Endothelial cell of umbilical vein (primary cell): ENCODE measurements at regions not wholly inside any gene's neighbourhood (a gene's known extent, or its start where the extent isn't known, plus 50 kb on each side); places are given as distances from the start of the nearest gene placed in this dataset.

Experiments used
- BruUV-seq: library from RNA; stranded (reverse); fragments of 400-500 nt; replicated peaks from 2 replicates; lab custom pipeline; 2021; lab: Mats Ljungman, UMichigan
- CTCF ChIA-PET: fragments of 300-600, 350-600 bp; sonication (Branson Sonifier 250); formaldehyde crosslinking; loops from one replicate; lab custom pipeline; 2021; ENCODE audit warnings: antibody characterized with exemption, inconsistent platforms; lab: Charles Lee
- POLR2A ChIA-PET: fragments of 300-600, 350-600 bp; sonication (Branson Sonifier 250); formaldehyde crosslinking; loops from one replicate; lab custom pipeline; 2021; ENCODE audit warnings: antibody characterized with exemption, inconsistent platforms; lab: Charles Lee
- DNase-seq: peaks from one replicate; pipeline ENCODE4 v3.0.0-alpha.2; 2011; ENCODE audit warnings: low read depth, low spot score
- FAIRE-seq: peaks from 2 replicates; lab custom pipeline; 2011; peaks lifted over from hg19 to GRCh38; lab: Jason Lieb, UNC
- H2AFZ ChIP-seq: 2 replicates; pipeline ENCODE4 v1.6.0; 2012; ENCODE audit warnings: low read depth, low read length, control low read depth, inconsistent platforms
- H3K27ac ChIP-seq: 2 replicates; pipeline ENCODE4 v1.5.1; 2011; ENCODE audit warnings: low read depth, mild to moderate bottlenecking, control low read depth, low read length, moderate library complexity; ENCODE audit not compliant: insufficient read depth
- H3K27me3 ChIP-seq, 2 experiments: 2 replicates each; pipeline versions ENCODE4 v1.6.0 to v1.6.1; 2011; ENCODE audit warnings: low read length in 2 of 2, mixed read lengths in 1 of 2; ENCODE audit not compliant: control insufficient read depth in 2 of 2, insufficient read depth in 2 of 2
- H3K36me3 ChIP-seq, 2 experiments: 2 replicates in 1 of 2; 3 replicates in 1 of 2; pipeline ENCODE4 v1.5.1; 2011; ENCODE audit warnings: low read length in 2 of 2, mild to moderate bottlenecking in 1 of 2, moderate library complexity in 1 of 2; ENCODE audit not compliant: control insufficient read depth in 2 of 2, insufficient read depth in 2 of 2; ENCODE audit errors: extremely low read depth in 1 of 2
- H3K4me1 ChIP-seq: 3 replicates; pipeline ENCODE4 v1.5.1; 2011; ENCODE audit warnings: mild to moderate bottlenecking, low read length; ENCODE audit not compliant: control insufficient read depth, insufficient read depth; ENCODE audit errors: extremely low read depth
- H3K4me2 ChIP-seq: 2 replicates; pipeline ENCODE4 v1.6.1; 2011; ENCODE audit warnings: low read length, control low read depth, mixed read lengths; ENCODE audit not compliant: insufficient read depth
- H3K4me3 ChIP-seq, 3 experiments: fragments of 200-600 bp in 1 of 3; sonication (generic), shearing (Covaris generic) in 1 of 3; replicated peaks in 1 of 3; 2 replicates each; pipeline ENCODE4 v1.5.1; 2011 to 2016; ENCODE audit warnings: control low read depth in 3 of 3, low read length in 3 of 3, mild to moderate bottlenecking in 2 of 3, inconsistent platforms in 1 of 3, low read depth in 1 of 3, moderate library complexity in 1 of 3; ENCODE audit not compliant: insufficient read depth in 1 of 3
- H3K79me2 ChIP-seq: 2 replicates; pipeline ENCODE4 v1.6.0; 2012; ENCODE audit warnings: low read length, inconsistent platforms; ENCODE audit not compliant: control insufficient read depth, insufficient read depth
- H3K9ac ChIP-seq: replicated peaks from 2 replicates; pipeline ENCODE3; 2011; ENCODE audit warnings: low read length, control low read depth; ENCODE audit not compliant: insufficient read depth; ENCODE audit errors: extremely low read depth
- H3K9me1 ChIP-seq: replicated peaks from 3 replicates; pipeline ENCODE4 v1.6.0; 2011; ENCODE audit warnings: mild to moderate bottlenecking, low read length; ENCODE audit not compliant: control insufficient read depth, insufficient read depth; ENCODE audit errors: extremely low read depth
- H3K9me3 ChIP-seq: replicated peaks from 2 replicates; pipeline ENCODE4 v1.5.1; 2012; ENCODE audit warnings: low read length, inconsistent platforms; ENCODE audit not compliant: control insufficient read depth, insufficient read depth
- H4K20me1 ChIP-seq: replicated peaks from 2 replicates; pipeline ENCODE3; 2011; ENCODE audit warnings: mild to moderate bottlenecking, low read length; ENCODE audit not compliant: control insufficient read depth, insufficient read depth; ENCODE audit errors: extremely low read depth
- EZH2 ChIP-seq: IDR thresholded peaks from 2 replicates; pipeline ENCODE4 v1.6.1; 2012; ENCODE audit warnings: borderline replicate concordance, low read depth, mild to moderate bottlenecking, moderate library complexity, low read length, inconsistent platforms; ENCODE audit not compliant: severe bottlenecking
- FOS ChIP-seq: IDR thresholded peaks from 2 replicates; pipeline ENCODE4 v1.6.1; 2011; ENCODE audit warnings: mild to moderate bottlenecking, low read length, moderate library complexity, borderline replicate concordance; ENCODE audit not compliant: insufficient read depth
- GATA2 ChIP-seq: IDR thresholded peaks from 2 replicates; pipeline ENCODE4 v1.7.0; 2011; ENCODE audit warnings: low read depth, mild to moderate bottlenecking, moderate library complexity, mixed read lengths, low read length; ENCODE audit not compliant: insufficient read length, insufficient read depth
- JUN ChIP-seq: IDR thresholded peaks from 2 replicates; pipeline ENCODE4 v1.6.1; 2011; ENCODE audit warnings: borderline replicate concordance, low read depth; ENCODE audit not compliant: insufficient read length, insufficient read depth
- MYC ChIP-seq: IDR thresholded peaks from one replicate; pipeline ENCODE4 v1.6.1; 2011; ENCODE audit warnings: mild to moderate bottlenecking, low read depth, low read length
- POLR2A ChIP-seq: IDR thresholded peaks from 2 replicates; pipeline ENCODE4 v1.6.1; 2012; ENCODE audit warnings: low read depth, mild to moderate bottlenecking, control low read depth, low read length
- POLR2AphosphoS5 ChIP-seq: IDR thresholded peaks from 2 replicates; pipeline ENCODE4 v1.6.1; 2012; ENCODE audit warnings: low read depth, mild to moderate bottlenecking, control low read depth, low read length, moderate library complexity; ENCODE audit not compliant: insufficient read depth
- dilution Hi-C: fragments of 300-500 bp; cut with MboI; formaldehyde crosslinking; loops from one replicate; pipeline ENCODE4 v1.15.0; 2019; ENCODE audit warnings: low sequenced_read_pairs; ENCODE audit not compliant: extremely low pct_ligation_motif_present
- intact Hi-C: fragments of 100-400 bp; cut with micrococcal nuclease; formaldehyde crosslinking; loops from one replicate; pipeline ENCODE4 v1.10.0; 2022
- TF ChIP-seq, protein P1 (sequence below), 2 donors: IDR thresholded peaks; 1 replicate in 1 of 2; 2 replicates in 1 of 2; pipeline ENCODE4 v1.5.1; 2011; ENCODE audit warnings: low read length in 2 of 2, mild to moderate bottlenecking in 2 of 2, moderate library complexity in 2 of 2, control low read depth in 1 of 2, inconsistent platforms in 1 of 2, low read depth in 1 of 2; ENCODE audit not compliant: insufficient read depth in 1 of 2; ENCODE audit errors: extremely low read depth in 1 of 2
- TF ChIP-seq, protein P2 (sequence below): IDR thresholded peaks from 2 replicates; pipeline ENCODE4 v1.6.1; 2011; ENCODE audit not compliant: insufficient read depth, insufficient read length

DNA sequence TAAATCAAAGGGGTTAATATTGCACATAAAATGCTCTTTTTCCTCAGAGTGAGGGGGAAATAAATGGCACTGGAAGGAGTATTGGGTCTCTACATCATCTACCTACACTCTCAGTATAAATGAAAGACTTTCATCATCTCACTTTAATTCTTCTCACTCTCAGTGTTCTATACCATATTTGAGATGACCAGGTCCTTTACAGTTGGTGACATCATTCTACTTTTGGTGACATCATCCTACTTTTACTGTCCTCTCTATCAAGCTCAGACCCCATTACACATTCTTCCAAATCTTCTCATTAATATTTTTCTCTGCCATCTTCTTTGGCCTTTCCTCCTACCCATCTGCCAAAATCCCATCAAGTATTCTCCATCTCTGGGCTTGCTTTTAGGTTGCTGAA is 74.6 kb upstream of the TMEM106B start:
- no peak overlapping the region for H3K27ac ChIP-seq
- dilution Hi-C loops = no loop called here
- no peaks in the 10 kb centered on the region for H3K36me3 ChIP-seq
- ChIA-PET CTCF (interaction anchor here (0.6 to 1.1 kb wide), 2 partner anchors 11 to 113 kb away, joined by 3 read pairs; no protein-coding TSS in a partner anchor), POLR2A (no interaction called here)
- no peak for FAIRE-seq
- no peak overlapping the region for H3K4me3 ChIP-seq
- no peaks in the 10 kb centered on the region for H3K9me3 ChIP-seq
- no peak overlapping the region for H2AFZ ChIP-seq
- H3K4me1 ChIP-seq = no peaks in the 10 kb centered on the region
- BruUV-seq = no TSS peak
- DNase-seq = no peak
- no peaks in the 10 kb centered on the region for H3K79me2 ChIP-seq
- no peaks in the 10 kb centered on the region for H3K9me1 ChIP-seq
- H4K20me1 ChIP-seq = no peaks in the 10 kb centered on the region
- TF ChIP-seq EZH2 (no peak), JUN (peak; percentile 10)
- H3K4me2 ChIP-seq = no peak overlapping the region
- H3K9ac ChIP-seq = no peak overlapping the region
- intact Hi-C loops = no loop called here
- H3K27me3 ChIP-seq = no peaks in the 10 kb centered on the region

DNA sequence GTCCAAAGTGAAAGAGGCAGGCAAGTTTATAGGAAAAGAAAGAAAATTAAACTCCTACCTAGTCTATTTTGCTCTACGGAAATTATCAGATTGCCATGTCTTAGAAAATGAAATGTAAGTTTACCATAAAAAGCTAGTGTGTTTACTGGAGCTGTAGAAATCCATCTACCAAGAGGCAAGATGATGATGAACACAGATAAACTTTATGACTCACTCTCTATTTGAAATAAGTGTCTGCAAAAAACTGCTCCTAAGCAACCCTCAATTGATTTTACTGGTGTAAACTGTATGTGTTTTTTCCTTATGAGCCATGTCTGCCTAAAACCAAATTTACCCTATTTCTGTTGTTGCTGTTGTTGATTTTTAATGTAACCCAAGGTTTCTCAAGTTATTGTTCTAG is 73.8 kb upstream of the TMEM106B start:
- H3K9ac ChIP-seq = no peak overlapping the region
- no peak overlapping the region for H3K4me2 ChIP-seq
- no peak overlapping the region for H3K4me3 ChIP-seq
- POLR2A ChIA-PET = no interaction called here
- no peak overlapping the region for H3K27ac ChIP-seq
- no peak for DNase-seq
- no peaks in the 10 kb centered on the region for H3K27me3 ChIP-seq
- TF ChIP-seq JUN (no peak), POLR2A (no peak), GATA2 (no peak), MYC (no peak), EZH2 (no peak), POLR2AphosphoS5 (no peak), FOS (no peak)
- TF ChIP-seq, protein P1, sequence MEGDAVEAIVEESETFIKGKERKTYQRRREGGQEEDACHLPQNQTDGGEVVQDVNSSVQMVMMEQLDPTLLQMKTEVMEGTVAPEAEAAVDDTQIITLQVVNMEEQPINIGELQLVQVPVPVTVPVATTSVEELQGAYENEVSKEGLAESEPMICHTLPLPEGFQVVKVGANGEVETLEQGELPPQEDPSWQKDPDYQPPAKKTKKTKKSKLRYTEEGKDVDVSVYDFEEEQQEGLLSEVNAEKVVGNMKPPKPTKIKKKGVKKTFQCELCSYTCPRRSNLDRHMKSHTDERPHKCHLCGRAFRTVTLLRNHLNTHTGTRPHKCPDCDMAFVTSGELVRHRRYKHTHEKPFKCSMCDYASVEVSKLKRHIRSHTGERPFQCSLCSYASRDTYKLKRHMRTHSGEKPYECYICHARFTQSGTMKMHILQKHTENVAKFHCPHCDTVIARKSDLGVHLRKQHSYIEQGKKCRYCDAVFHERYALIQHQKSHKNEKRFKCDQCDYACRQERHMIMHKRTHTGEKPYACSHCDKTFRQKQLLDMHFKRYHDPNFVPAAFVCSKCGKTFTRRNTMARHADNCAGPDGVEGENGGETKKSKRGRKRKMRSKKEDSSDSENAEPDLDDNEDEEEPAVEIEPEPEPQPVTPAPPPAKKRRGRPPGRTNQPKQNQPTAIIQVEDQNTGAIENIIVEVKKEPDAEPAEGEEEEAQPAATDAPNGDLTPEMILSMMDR (IDR thresholded peaks at IDR 0.05; ENCODE audit: extremely low read depth in 1 of 2, insufficient read depth in 1 of 2, low read depth in 1 of 2, low read length in 2 of 2) = no peak
- TF ChIP-seq, protein P2, sequence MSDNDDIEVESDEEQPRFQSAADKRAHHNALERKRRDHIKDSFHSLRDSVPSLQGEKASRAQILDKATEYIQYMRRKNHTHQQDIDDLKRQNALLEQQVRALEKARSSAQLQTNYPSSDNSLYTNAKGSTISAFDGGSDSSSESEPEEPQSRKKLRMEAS = no peak
- H3K79me2 ChIP-seq = no peaks in the 10 kb centered on the region
- no peaks in the 10 kb centered on the region for H3K9me3 ChIP-seq
- CTCF ChIA-PET = interaction anchor here (1.1 kb wide), 1 partner anchor 10 kb away, joined by 3 read pairs; no protein-coding TSS in a partner anchor
- dilution Hi-C loops (no loop called here), intact Hi-C loops (no loop called here)
- H3K36me3 ChIP-seq = no peaks in the 10 kb centered on the region
- H2AFZ ChIP-seq = no peak overlapping the region
- H3K9me1 ChIP-seq = no peaks in the 10 kb centered on the region
- no peaks in the 10 kb centered on the region for H4K20me1 ChIP-seq
- no peak for FAIRE-seq
- BruUV-seq = no TSS peak
- H3K4me1 ChIP-seq = no peaks in the 10 kb centered on the region
